ENCODE measurements at regions not wholly inside any gene's neighbourhood (a gene's known extent, or its start where the extent isn't known, plus 50 kb on each side); places are given as distances from the start of the nearest gene placed in this dataset.
"Not testable (repeated sequence)": the region's sequence is repeated elsewhere in the genome, so short reads cannot be mapped to it uniquely, and the experiment has no call there.

- Mint-ChIP-seq H3K4me1 (peaks cover 32% of the 10 kb centered on the region), H3K27ac (no peak overlapping the region), H3K4me3 (no peak overlapping the region), H3K27me3 (no peaks in the 10 kb centered on the region), H3K9me3 (no peaks in the 10 kb centered on the region)
- DNase-seq (no peak), ATAC-seq (no peak)
Measured at GRCh38 chr22:46047841-46048595, 71.1 kb upstream of the WNT7B start.

- H3K9me3 Mint-ChIP-seq, H3K27ac Mint-ChIP-seq, H3K4me3 Mint-ChIP-seq, ATAC-seq, DNase-seq, H3K27me3 Mint-ChIP-seq: not testable (repeated sequence)
- peaks cover 32% of the 10 kb centered on the region for H3K4me1 Mint-ChIP-seq
Measured at GRCh38 chr22:46048661-46049060, 71.7 kb upstream of the WNT7B start.

- no peak for DNase-seq
- no peak for ATAC-seq
- Mint-ChIP-seq H3K4me3 (no peak overlapping the region), H3K27ac (peak overlapping the region in 1 of 2 donors; percentile 74), H3K27me3 (no peaks in the 10 kb centered on the region), H3K4me1 (peaks cover 27% of the 10 kb centered on the region), H3K9me3 (no peaks in the 10 kb centered on the region)
Measured at GRCh38 chr22:46049726-46050450, 72.9 kb upstream of the WNT7B start.

- peaks cover 33% of the 10 kb centered on the region for H3K4me1 Mint-ChIP-seq
- H3K27me3 Mint-ChIP-seq, result no peaks in the 10 kb centered on the region
- H3K4me3 Mint-ChIP-seq, result no peak overlapping the region
- DNase-seq, result no peak
- H3K9me3 Mint-ChIP-seq, result no peaks in the 10 kb centered on the region
- ATAC-seq, result no peak
- H3K27ac Mint-ChIP-seq, result no peak overlapping the region
Measured at GRCh38 chr22:46050451-46050845, 73.5 kb upstream of the WNT7B start.

GRCh38 chr22:46050916-46051614, 74.1 kb upstream of the WNT7B start:
- no peak for ATAC-seq
- H3K4me1 Mint-ChIP-seq, result peaks cover 39% of the 10 kb centered on the region
- DNase-seq, result no peak
- H3K27me3 Mint-ChIP-seq, result no peaks in the 10 kb centered on the region
- H3K4me3 Mint-ChIP-seq, result peak overlapping the region in 1 of 2 donors; percentile 26
- no peaks in the 10 kb centered on the region for H3K9me3 Mint-ChIP-seq
- no peak overlapping the region for H3K27ac Mint-ChIP-seq

GRCh38 chr22:46051646-46052045, 74.7 kb upstream of the WNT7B start:
- DNase-seq (no peak), ATAC-seq (no peak)
- H3K27ac Mint-ChIP-seq, result peak overlapping the region; percentile 40 to 80
- peaks cover 43% of the 10 kb centered on the region for H3K4me1 Mint-ChIP-seq
- H3K9me3 Mint-ChIP-seq, result no peaks in the 10 kb centered on the region
- H3K4me3 Mint-ChIP-seq, result no peak overlapping the region
- no peaks in the 10 kb centered on the region for H3K27me3 Mint-ChIP-seq

GRCh38 chr22:46052331-46052771, 75.4 kb upstream of the WNT7B start:
- ATAC-seq (no peak), DNase-seq (no peak)
- Mint-ChIP-seq H3K9me3 (no peaks in the 10 kb centered on the region), H3K4me3 (peak overlapping the region; percentile 88 to 97), H3K27ac (peak overlapping the region; percentile 98 to 99), H3K27me3 (no peaks in the 10 kb centered on the region), H3K4me1 (peaks cover 46% of the 10 kb centered on the region)

- peaks cover 52% of the 10 kb centered on the region for H3K4me1 Mint-ChIP-seq
- no peaks in the 10 kb centered on the region for H3K9me3 Mint-ChIP-seq
- peak overlapping the region; percentile 88 to 97 for H3K4me3 Mint-ChIP-seq
- H3K27ac Mint-ChIP-seq, result peak overlapping the region; percentile 98 to 99
- H3K27me3 Mint-ChIP-seq, result no peaks in the 10 kb centered on the region
- peak; percentile 35 for ATAC-seq
- DNase-seq, result peak in 1 of 2 donors; percentile 44
Measured at GRCh38 chr22:46052801-46053562, 76.0 kb upstream of the WNT7B start.

GRCh38 chr22:46053563-46054090, 76.7 kb upstream of the WNT7B start:
- peaks cover 59% of the 10 kb centered on the region for H3K4me1 Mint-ChIP-seq
- H3K27me3 Mint-ChIP-seq, result no peaks in the 10 kb centered on the region
- H3K27ac Mint-ChIP-seq, result peak overlapping the region; percentile 98 to 99
- peak overlapping the region; percentile 88 to 97 for H3K4me3 Mint-ChIP-seq
- H3K9me3 Mint-ChIP-seq, result no peaks in the 10 kb centered on the region
- peak; percentile 76 for ATAC-seq
- DNase-seq, result peak; percentile 64 to 67

- Mint-ChIP-seq H3K4me3 (peak overlapping the region; percentile 88 to 97), H3K27ac (peak overlapping the region; percentile 93 to 97), H3K9me3 (no peaks in the 10 kb centered on the region), H3K4me1 (peaks cover 66% of the 10 kb centered on the region), H3K27me3 (no peaks in the 10 kb centered on the region)
- peak; percentile 50 for ATAC-seq
- peak; percentile 45 to 55 for DNase-seq
Measured at GRCh38 chr22:46054091-46055073, 77.4 kb upstream of the WNT7B start.

GRCh38 chr22:46055181-46055875, 78.4 kb upstream of the WNT7B start:
- Mint-ChIP-seq H3K9me3 (no peaks in the 10 kb centered on the region), H3K27me3 (no peaks in the 10 kb centered on the region), H3K4me1 (peaks cover 69% of the 10 kb centered on the region), H3K27ac (peak overlapping the region; percentile 74 to 97), H3K4me3 (peak overlapping the region; percentile 88 to 95)
- no peak for DNase-seq
- no peak for ATAC-seq

- ATAC-seq, result no peak
- Mint-ChIP-seq H3K9me3 (no peaks in the 10 kb centered on the region), H3K27ac (no peak overlapping the region), H3K4me1 (peaks cover 67% of the 10 kb centered on the region), H3K4me3 (no peak overlapping the region), H3K27me3 (no peaks in the 10 kb centered on the region)
- DNase-seq, result no peak
Measured at GRCh38 chr22:46055911-46056545, 79.1 kb upstream of the WNT7B start.

GRCh38 chr22:46056546-46057245, 79.7 kb upstream of the WNT7B start:
- Mint-ChIP-seq H3K9me3 (no peaks in the 10 kb centered on the region), H3K27me3 (no peaks in the 10 kb centered on the region), H3K27ac (no peak overlapping the region), H3K4me3 (no peak overlapping the region), H3K4me1 (peaks cover 60% of the 10 kb centered on the region)
- ATAC-seq, result no peak
- no peak for DNase-seq

Data from stimulated activated naive CD8-positive, alpha-beta T cell treated with anti-CD3 and anti-CD28 coated beads, Interleukin-15, amount 100 ng/mL, for 72 hours (primary cell).